DOHH2 (cell line): ENCODE measurements at regions not wholly inside any gene's neighbourhood (a gene's known extent, or its start where the extent isn't known, plus 50 kb on each side); places are given as distances from the start of the nearest gene placed in this dataset.

ENCODE experiments used
- H3F3A ChIP-seq: fragments of 200-600 bp; sonication (generic), shearing (Covaris generic); 2 replicates; pipeline ENCODE4 v1.6.0; 2016; ENCODE audit warnings: antibody characterized with exemption, mild to moderate bottlenecking; ENCODE audit not compliant: control insufficient read depth, insufficient read depth
- H3K27ac ChIP-seq: fragments of 200-600 bp; sonication (generic); 2 replicates; pipeline ENCODE4 v1.5.1; 2014; ENCODE audit warnings: low read depth, mild to moderate bottlenecking, low read length, moderate library complexity
- H3K27me3 ChIP-seq: fragments of 200-600 bp; sonication (generic); 2 replicates; pipeline ENCODE4 v1.6.1; 2014; ENCODE audit warnings: mild to moderate bottlenecking, low read length, mixed read lengths; ENCODE audit not compliant: control insufficient read depth
- H3K36me3 ChIP-seq: fragments of 200-600 bp; sonication (generic); 2 replicates; pipeline ENCODE4 v1.6.1; 2014; ENCODE audit warnings: mild to moderate bottlenecking, low read length, moderate library complexity, mixed read lengths; ENCODE audit not compliant: control insufficient read depth
- H3K4me1 ChIP-seq: fragments of 200-600 bp; sonication (generic); 2 replicates; pipeline ENCODE4 v1.6.1; 2014; ENCODE audit warnings: mild to moderate bottlenecking, low read length, mixed read lengths; ENCODE audit not compliant: control insufficient read depth
- H3K4me2 ChIP-seq: fragments of 200-600 bp; sonication (generic); 2 replicates; pipeline ENCODE4 v1.6.0; 2014; ENCODE audit warnings: mild to moderate bottlenecking, low read length, moderate library complexity
- H3K4me3 ChIP-seq: fragments of 200-600 bp; sonication (generic); 2 replicates; pipeline ENCODE4 v1.5.1; 2014; ENCODE audit warnings: mild to moderate bottlenecking, low read length, mixed read lengths
- H3K79me2 ChIP-seq: fragments of 200-600 bp; sonication (generic); 2 replicates; pipeline ENCODE4 v1.6.1; 2014; ENCODE audit warnings: mild to moderate bottlenecking, low read length, mixed read lengths; ENCODE audit not compliant: control insufficient read depth
- H3K9me2 ChIP-seq: fragments of 200-600 bp; sonication (generic); replicated peaks from 2 replicates; pipeline ENCODE4 v1.6.1; 2014; ENCODE audit warnings: mild to moderate bottlenecking, low read length, mixed read lengths; ENCODE audit not compliant: control insufficient read depth
- H3K9me3 ChIP-seq: fragments of 200-600 bp; sonication (generic); 2 replicates; pipeline ENCODE4 v1.6.1; 2014; ENCODE audit warnings: antibody characterized with exemption, low read length, mixed read lengths; ENCODE audit not compliant: control insufficient read depth, insufficient read depth
- H4K20me1 ChIP-seq: fragments of 200-600 bp; sonication (generic); 2 replicates; pipeline ENCODE4 v1.6.0; 2014; ENCODE audit warnings: low read depth, mild to moderate bottlenecking, antibody characterized with exemption, low read length, moderate library complexity; ENCODE audit not compliant: control insufficient read depth, insufficient read depth
- CTCF ChIP-seq: fragments of 200-600 bp; sonication (generic); IDR thresholded peaks from one replicate; pipeline ENCODE4 v1.5.1; 2014; ENCODE audit warnings: antibody characterized with exemption, mild to moderate bottlenecking, low read depth, low read length; ENCODE audit not compliant: poor library complexity, severe bottlenecking
- EZH2phosphoT487 ChIP-seq: fragments of 200-600 bp; sonication (generic); IDR thresholded peaks from 2 replicates; pipeline ENCODE4 v1.6.1; 2017; ENCODE audit warnings: borderline replicate concordance, mild to moderate bottlenecking, antibody characterized with exemption, low read length, moderate library complexity, mixed read lengths

GRCh38 chrX:93598076-93598475 is 75.3 kb downstream of the NAP1L3 start:
- H3K9me3 ChIP-seq: no peaks in the 10 kb centered on the region
- no peaks in the 10 kb centered on the region for H3K4me1 ChIP-seq
- no peaks in the 10 kb centered on the region for H3K36me3 ChIP-seq
- no peaks in the 10 kb centered on the region for H3F3A ChIP-seq
- no peak overlapping the region for H3K4me2 ChIP-seq
- no peaks in the 10 kb centered on the region for H4K20me1 ChIP-seq
- H3K4me3 ChIP-seq: no peak overlapping the region
- H3K79me2 ChIP-seq: no peaks in the 10 kb centered on the region
- H3K27me3 ChIP-seq: no peaks in the 10 kb centered on the region
- no peak for TF ChIP-seq EZH2phosphoT487
- no peak for TF ChIP-seq CTCF
- H3K9me2 ChIP-seq: no peaks in the 10 kb centered on the region
- no peak overlapping the region for H3K27ac ChIP-seq

- H3K79me2 ChIP-seq: no peaks in the 10 kb centered on the region
- H3K9me3 ChIP-seq: no peaks in the 10 kb centered on the region
- TF ChIP-seq EZH2phosphoT487: no peak
- no peak for TF ChIP-seq CTCF
- no peak overlapping the region for H3K27ac ChIP-seq
- H3F3A ChIP-seq: no peaks in the 10 kb centered on the region
- H4K20me1 ChIP-seq: no peaks in the 10 kb centered on the region
- H3K27me3 ChIP-seq: no peaks in the 10 kb centered on the region
- no peak overlapping the region for H3K4me2 ChIP-seq
- no peaks in the 10 kb centered on the region for H3K9me2 ChIP-seq
- no peak overlapping the region for H3K4me3 ChIP-seq
- H3K4me1 ChIP-seq: no peaks in the 10 kb centered on the region
- no peaks in the 10 kb centered on the region for H3K36me3 ChIP-seq
These were observed 78.6 kb downstream of the NAP1L3 start for GRCh38 chrX:93594780-93595179.

- H3K4me2 ChIP-seq: no peak overlapping the region
- H3K27me3 ChIP-seq: no peaks in the 10 kb centered on the region
- H3K4me3 ChIP-seq: no peak overlapping the region
- no peaks in the 10 kb centered on the region for H3K79me2 ChIP-seq
- no peaks in the 10 kb centered on the region for H3K9me2 ChIP-seq
- H4K20me1 ChIP-seq: no peaks in the 10 kb centered on the region
- H3K36me3 ChIP-seq: no peaks in the 10 kb centered on the region
- no peak overlapping the region for H3K27ac ChIP-seq
- no peaks in the 10 kb centered on the region for H3F3A ChIP-seq
- no peaks in the 10 kb centered on the region for H3K4me1 ChIP-seq
- TF ChIP-seq CTCF (no peak), EZH2phosphoT487 (no peak)
- H3K9me3 ChIP-seq: no peaks in the 10 kb centered on the region
These were observed 79.4 kb downstream of the NAP1L3 start for GRCh38 chrX:93593966-93594365.

GRCh38 chrX:93591398-93591797 is 82.0 kb downstream of the NAP1L3 start:
- H3K4me3 ChIP-seq: no peak overlapping the region
- no peak overlapping the region for H3K4me2 ChIP-seq
- no peaks in the 10 kb centered on the region for H3K4me1 ChIP-seq
- no peak overlapping the region for H3K27ac ChIP-seq
- H3K79me2 ChIP-seq: no peaks in the 10 kb centered on the region
- TF ChIP-seq CTCF: no peak
- no peak for TF ChIP-seq EZH2phosphoT487
- no peaks in the 10 kb centered on the region for H3K36me3 ChIP-seq
- H3F3A ChIP-seq: no peaks in the 10 kb centered on the region
- no peaks in the 10 kb centered on the region for H4K20me1 ChIP-seq
- no peaks in the 10 kb centered on the region for H3K9me3 ChIP-seq
- no peaks in the 10 kb centered on the region for H3K9me2 ChIP-seq
- H3K27me3 ChIP-seq: no peaks in the 10 kb centered on the region
